Progenitor cell of endocrine pancreas (in vitro differentiated cells): ENCODE measurements at regions not wholly inside any gene's neighbourhood (a gene's known extent, or its start where the extent isn't known, plus 50 kb on each side); places are given as distances from the start of the nearest gene placed in this dataset.

Experiments
- DNase-seq: peaks from one replicate; pipeline ENCODE4 v3.0.0; 2021; ENCODE audit warnings: low spot score; ENCODE audit not compliant: unreplicated experiment
- H3K27ac Mint-ChIP-seq: 2 replicates; pipeline ENCODE4 v1.8.0; 2021; ENCODE audit warnings: mild to moderate bottlenecking, moderate library complexity, mixed read lengths
- H3K27me3 Mint-ChIP-seq: 2 replicates; pipeline ENCODE4 v1.8.0; 2021; ENCODE audit warnings: mixed read lengths
- H3K36me3 Mint-ChIP-seq: 2 replicates; pipeline ENCODE4 v1.8.0; 2022; ENCODE audit warnings: mixed read lengths; ENCODE audit not compliant: insufficient read depth
- H3K4me1 Mint-ChIP-seq: 2 replicates; pipeline ENCODE4 v1.8.0; 2021; ENCODE audit warnings: low read depth, mixed read lengths
- H3K4me3 Mint-ChIP-seq: 2 replicates; pipeline ENCODE4 v1.8.0; 2021; ENCODE audit warnings: low read depth, mild to moderate bottlenecking, moderate library complexity, mixed read lengths
- H3K9me3 Mint-ChIP-seq: 2 replicates; pipeline ENCODE4 v1.8.0; 2021; ENCODE audit warnings: low read depth, mixed read lengths
- TF ChIP-seq, protein P1 (sequence below): fragments of 200-600 bp; sonication (generic); IDR thresholded peaks from one replicate; pipeline ENCODE4 v1.5.0; 2021; ENCODE audit warnings: antibody characterized with exemption, mild to moderate bottlenecking; ENCODE audit not compliant: unreplicated experiment

DNA sequence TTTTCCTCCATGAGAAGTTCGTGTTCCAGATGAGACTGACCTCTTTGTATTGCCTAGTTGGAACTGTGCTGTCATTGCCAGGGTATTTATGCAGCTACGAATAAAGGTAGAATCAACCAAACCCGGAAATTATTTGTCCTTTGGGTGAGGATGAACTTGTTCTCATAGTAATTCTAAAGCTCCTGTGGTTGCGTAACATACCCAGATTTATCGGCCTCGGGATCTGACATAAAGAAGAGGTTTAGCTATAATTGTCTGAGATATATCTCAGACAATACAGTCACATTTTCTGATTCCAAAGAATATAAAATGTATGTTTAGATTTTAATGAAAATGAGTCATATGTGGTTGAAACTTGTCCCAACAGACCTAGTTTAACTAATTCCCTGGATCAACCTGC is 628.7 kb upstream of the LINC00305 start:
- Mint-ChIP-seq H3K27ac (no peak overlapping the region), H3K4me1 (no peaks in the 10 kb centered on the region), H3K4me3 (no peak overlapping the region), H3K9me3 (no peaks in the 10 kb centered on the region), H3K36me3 (no peaks in the 10 kb centered on the region), H3K27me3 (no peaks in the 10 kb centered on the region)
- TF ChIP-seq, protein P1, sequence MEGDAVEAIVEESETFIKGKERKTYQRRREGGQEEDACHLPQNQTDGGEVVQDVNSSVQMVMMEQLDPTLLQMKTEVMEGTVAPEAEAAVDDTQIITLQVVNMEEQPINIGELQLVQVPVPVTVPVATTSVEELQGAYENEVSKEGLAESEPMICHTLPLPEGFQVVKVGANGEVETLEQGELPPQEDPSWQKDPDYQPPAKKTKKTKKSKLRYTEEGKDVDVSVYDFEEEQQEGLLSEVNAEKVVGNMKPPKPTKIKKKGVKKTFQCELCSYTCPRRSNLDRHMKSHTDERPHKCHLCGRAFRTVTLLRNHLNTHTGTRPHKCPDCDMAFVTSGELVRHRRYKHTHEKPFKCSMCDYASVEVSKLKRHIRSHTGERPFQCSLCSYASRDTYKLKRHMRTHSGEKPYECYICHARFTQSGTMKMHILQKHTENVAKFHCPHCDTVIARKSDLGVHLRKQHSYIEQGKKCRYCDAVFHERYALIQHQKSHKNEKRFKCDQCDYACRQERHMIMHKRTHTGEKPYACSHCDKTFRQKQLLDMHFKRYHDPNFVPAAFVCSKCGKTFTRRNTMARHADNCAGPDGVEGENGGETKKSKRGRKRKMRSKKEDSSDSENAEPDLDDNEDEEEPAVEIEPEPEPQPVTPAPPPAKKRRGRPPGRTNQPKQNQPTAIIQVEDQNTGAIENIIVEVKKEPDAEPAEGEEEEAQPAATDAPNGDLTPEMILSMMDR: no peak
- no peak for DNase-seq

DNA sequence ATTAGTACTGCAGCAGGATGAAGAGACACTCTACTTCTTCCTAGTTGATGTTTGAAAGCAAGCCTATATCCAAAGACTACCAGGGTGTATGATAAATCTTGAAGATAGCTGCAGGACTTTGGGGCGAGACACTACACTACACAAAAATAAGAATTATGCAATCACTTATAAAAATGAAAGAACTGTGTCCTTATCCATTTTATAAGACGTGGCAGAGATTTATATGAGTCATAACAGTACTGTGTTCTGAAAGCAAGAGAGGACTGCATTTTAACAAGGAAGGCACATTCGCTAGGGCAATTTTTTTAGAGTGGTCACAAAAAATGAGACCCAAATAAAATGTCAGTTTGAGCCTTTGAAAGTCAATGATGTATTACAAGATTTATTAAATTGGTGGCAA is 617.0 kb upstream of the LINC00305 start:
- Mint-ChIP-seq H3K9me3 (peaks cover 3% of the 10 kb centered on the region), H3K36me3 (no peaks in the 10 kb centered on the region), H3K27ac (no peak overlapping the region), H3K27me3 (no peaks in the 10 kb centered on the region), H3K4me1 (no peaks in the 10 kb centered on the region), H3K4me3 (no peak overlapping the region)
- DNase-seq: no peak
- TF ChIP-seq, protein P1: no peak

DNA sequence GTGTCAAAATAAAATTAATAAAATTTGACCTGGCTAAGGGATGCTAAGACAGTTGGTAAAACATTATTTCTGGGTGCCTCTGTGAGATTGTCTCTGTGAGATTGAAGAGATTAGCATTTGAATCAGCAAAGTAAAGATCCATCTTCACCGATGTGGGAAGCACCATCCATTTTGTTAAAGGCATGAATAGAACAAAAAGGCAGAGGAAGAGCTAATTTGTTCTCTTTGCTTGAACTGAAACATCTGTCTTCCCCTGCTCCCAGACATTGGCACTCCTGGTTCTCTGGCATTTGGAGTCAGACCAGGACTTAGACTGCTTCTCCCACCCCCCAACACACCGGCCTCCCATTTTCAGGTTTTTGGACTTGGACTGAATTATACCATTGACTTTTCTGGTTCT is 603.8 kb upstream of the LINC00305 start:
- Mint-ChIP-seq H3K27ac (no peak overlapping the region), H3K9me3 (peaks cover 5% of the 10 kb centered on the region), H3K27me3 (no peaks in the 10 kb centered on the region), H3K36me3 (no peaks in the 10 kb centered on the region), H3K4me3 (no peak overlapping the region), H3K4me1 (no peaks in the 10 kb centered on the region)
- no peak for DNase-seq
- TF ChIP-seq, protein P1: no peak

DNA sequence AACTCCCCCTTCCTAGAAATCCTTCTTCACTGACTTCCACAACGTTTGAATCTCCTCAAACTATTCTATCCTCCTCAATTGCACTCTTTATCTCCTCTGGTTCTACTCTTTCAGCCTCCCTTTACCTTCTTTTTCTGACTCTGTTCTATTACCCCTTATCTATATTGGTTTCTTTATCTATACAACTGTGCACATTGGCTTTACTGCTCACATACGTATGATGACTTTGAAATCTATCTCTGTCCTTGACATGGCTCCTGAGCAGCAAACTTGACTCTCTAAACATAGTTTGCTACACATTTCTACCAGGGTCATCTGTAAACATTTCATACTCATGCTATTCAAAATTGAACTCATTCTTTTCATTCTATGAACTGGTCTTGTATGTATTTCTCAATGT is 601.0 kb upstream of the LINC00305 start:
- Mint-ChIP-seq H3K4me1 (no peaks in the 10 kb centered on the region), H3K4me3 (no peak overlapping the region), H3K27ac (no peak overlapping the region), H3K36me3 (no peaks in the 10 kb centered on the region), H3K9me3 (peaks cover 5% of the 10 kb centered on the region), H3K27me3 (no peaks in the 10 kb centered on the region)
- TF ChIP-seq, protein P1: no peak
- DNase-seq: no peak

DNA sequence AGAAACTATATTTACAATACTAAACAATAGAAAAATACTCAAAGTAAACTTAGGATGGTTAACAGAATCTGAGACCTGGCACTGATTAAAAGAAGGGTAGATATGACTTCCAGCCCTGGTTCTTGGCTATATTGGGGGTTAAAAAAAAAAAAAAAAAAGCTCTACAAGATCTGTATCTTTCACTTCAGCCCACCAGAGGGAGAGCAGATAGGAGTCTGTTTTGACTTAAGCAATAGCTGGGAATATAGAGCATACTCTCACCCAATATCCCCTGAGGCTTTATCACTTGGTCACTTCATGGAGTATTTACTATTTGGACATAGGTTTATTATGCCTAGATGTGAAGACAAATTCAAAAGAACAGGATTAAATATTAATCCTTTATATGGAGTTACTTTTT is 598.9 kb upstream of the LINC00305 start:
- no peak overlapping the region for H3K4me3 Mint-ChIP-seq
- no peaks in the 10 kb centered on the region for H3K36me3 Mint-ChIP-seq
- H3K27me3 Mint-ChIP-seq: no peaks in the 10 kb centered on the region
- DNase-seq: no peak
- H3K4me1 Mint-ChIP-seq: peaks cover 1% of the 10 kb centered on the region
- H3K27ac Mint-ChIP-seq: no peak overlapping the region
- H3K9me3 Mint-ChIP-seq: peaks cover 5% of the 10 kb centered on the region
- TF ChIP-seq, protein P1: no peak
